Kidney epithelial cell (primary cell): ENCODE measurements at regions not wholly inside any gene's neighbourhood (a gene's known extent, or its start where the extent isn't known, plus 50 kb on each side); places are given as distances from the start of the nearest gene placed in this dataset.
"Not testable (repeated sequence)": the region's sequence is repeated elsewhere in the genome, so short reads cannot be mapped to it uniquely, and the experiment has no call there.

ENCODE experiments used
- DNase-seq: peaks from one replicate; pipeline ENCODE4 v3.0.0-alpha.2; 2010; ENCODE audit warnings: low read depth
- H3K27me3 ChIP-seq: 2 replicates; pipeline ENCODE4 v1.6.0; 2011; ENCODE audit warnings: low read length; ENCODE audit not compliant: control insufficient read depth, insufficient read depth
- H3K36me3 ChIP-seq: 2 replicates; pipeline ENCODE4 v1.5.1; 2011; ENCODE audit warnings: low read length; ENCODE audit not compliant: control insufficient read depth, insufficient read depth
- H3K4me3 ChIP-seq: 2 replicates; pipeline ENCODE4 v1.5.1; 2011; ENCODE audit warnings: low read depth, mild to moderate bottlenecking, control low read depth, low read length
- CTCF ChIP-seq: IDR thresholded peaks from 2 replicates; pipeline ENCODE4 v1.5.1; 2011; ENCODE audit warnings: mild to moderate bottlenecking, moderate library complexity, low read length, control low read depth, inconsistent platforms; ENCODE audit not compliant: insufficient read depth, poor library complexity, severe bottlenecking

GRCh38 chr1:242623756-242624155 is 99.3 kb upstream of the PLD5 start:
- TF ChIP-seq CTCF = no peak
- no peaks in the 10 kb centered on the region for H3K27me3 ChIP-seq
- DNase-seq = no peak
- H3K4me3 ChIP-seq = no peak overlapping the region
- H3K36me3 ChIP-seq = no peaks in the 10 kb centered on the region

GRCh38 chr1:242623119-242623518 is 98.6 kb upstream of the PLD5 start:
- DNase-seq = no peak
- no peak overlapping the region for H3K4me3 ChIP-seq
- no peaks in the 10 kb centered on the region for H3K36me3 ChIP-seq
- no peaks in the 10 kb centered on the region for H3K27me3 ChIP-seq
- no peak for TF ChIP-seq CTCF

- Histone ChIP-seq H3K36me3 (no peaks in the 10 kb centered on the region), H3K27me3 (no peaks in the 10 kb centered on the region), H3K4me3 (no peak overlapping the region)
- DNase-seq = no peak
- no peak for TF ChIP-seq CTCF
Measured at GRCh38 chr1:242613266-242613815, 88.8 kb upstream of the PLD5 start.

GRCh38 chr1:242610209-242610608 is 85.7 kb upstream of the PLD5 start:
- no peak for TF ChIP-seq CTCF
- Histone ChIP-seq H3K36me3 (no peaks in the 10 kb centered on the region), H3K27me3 (no peaks in the 10 kb centered on the region), H3K4me3 (no peak overlapping the region)
- DNase-seq = no peak

GRCh38 chr1:242605521-242605920 is 81.0 kb upstream of the PLD5 start:
- Histone ChIP-seq H3K27me3 (no peaks in the 10 kb centered on the region), H3K4me3 (no peak overlapping the region), H3K36me3 (no peaks in the 10 kb centered on the region)
- no peak for DNase-seq
- TF ChIP-seq CTCF = no peak

- no peak overlapping the region for H3K4me3 ChIP-seq
- no peaks in the 10 kb centered on the region for H3K36me3 ChIP-seq
- DNase-seq = no peak
- no peak for TF ChIP-seq CTCF
- H3K27me3 ChIP-seq = no peaks in the 10 kb centered on the region
Measured at GRCh38 chr1:242602001-242602400, 77.5 kb upstream of the PLD5 start.

GRCh38 chr1:242593756-242594155 is 69.3 kb upstream of the PLD5 start:
- DNase-seq, H3K27me3 ChIP-seq, H3K4me3 ChIP-seq, H3K36me3 ChIP-seq: not testable (repeated sequence)
